WTC11 (cell line): ENCODE measurements at regions not wholly inside any gene's neighbourhood (a gene's known extent, or its start where the extent isn't known, plus 50 kb on each side); places are given as distances from the start of the nearest gene placed in this dataset.

Experiments used
- CREB1 ChIP-seq: sonication (generic); formaldehyde crosslinking; IDR thresholded peaks from 2 replicates; pipeline ENCODE4 v1.8.0; 2023; ENCODE audit warnings: mild to moderate bottlenecking, missing genetic modification reagents
- CREM ChIP-seq: sonication (generic); formaldehyde crosslinking; IDR thresholded peaks from 2 replicates; pipeline ENCODE4 v1.8.1; 2022; ENCODE audit warnings: mild to moderate bottlenecking, missing genetic modification reagents, moderate library complexity
- MXD4 ChIP-seq: fragments of 250-450 bp; sonication (Bioruptor Pico); IDR thresholded peaks from 2 replicates; pipeline ENCODE4 v1.8.0; 2021; ENCODE audit warnings: mild to moderate bottlenecking, moderate library complexity, borderline replicate concordance
- TF ChIP-seq, protein P1 (sequence below): fragments of 200-600 bp; IDR thresholded peaks from 2 replicates; pipeline ENCODE4 v1.8.0; 2022; ENCODE audit warnings: antibody characterized with exemption
- TF ChIP-seq, protein P2 (sequence below): sonication (generic); formaldehyde crosslinking; IDR thresholded peaks from 2 replicates; pipeline ENCODE4 v1.8.1; 2023; ENCODE audit warnings: mild to moderate bottlenecking, missing genetic modification reagents, moderate library complexity

DNA sequence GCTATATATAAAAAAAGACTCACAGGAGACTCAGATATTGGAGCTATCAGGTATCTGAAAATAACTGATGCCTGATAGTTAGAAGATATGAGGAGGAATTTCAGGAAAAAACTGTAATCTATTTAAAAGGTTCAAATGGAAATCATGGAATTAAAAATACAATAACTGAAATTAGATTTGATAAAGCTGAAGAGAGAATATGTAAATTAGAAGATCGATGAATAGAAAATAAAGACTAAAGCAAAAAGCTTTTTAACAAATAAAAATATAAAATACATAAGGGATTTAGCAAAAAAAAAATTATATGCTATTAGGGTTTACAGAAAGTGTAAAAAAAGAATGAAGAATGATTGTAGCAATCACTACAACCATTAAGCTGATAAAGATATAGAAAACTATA is 679.8 kb upstream of the LMCD1 start:
- TF ChIP-seq, protein P1, sequence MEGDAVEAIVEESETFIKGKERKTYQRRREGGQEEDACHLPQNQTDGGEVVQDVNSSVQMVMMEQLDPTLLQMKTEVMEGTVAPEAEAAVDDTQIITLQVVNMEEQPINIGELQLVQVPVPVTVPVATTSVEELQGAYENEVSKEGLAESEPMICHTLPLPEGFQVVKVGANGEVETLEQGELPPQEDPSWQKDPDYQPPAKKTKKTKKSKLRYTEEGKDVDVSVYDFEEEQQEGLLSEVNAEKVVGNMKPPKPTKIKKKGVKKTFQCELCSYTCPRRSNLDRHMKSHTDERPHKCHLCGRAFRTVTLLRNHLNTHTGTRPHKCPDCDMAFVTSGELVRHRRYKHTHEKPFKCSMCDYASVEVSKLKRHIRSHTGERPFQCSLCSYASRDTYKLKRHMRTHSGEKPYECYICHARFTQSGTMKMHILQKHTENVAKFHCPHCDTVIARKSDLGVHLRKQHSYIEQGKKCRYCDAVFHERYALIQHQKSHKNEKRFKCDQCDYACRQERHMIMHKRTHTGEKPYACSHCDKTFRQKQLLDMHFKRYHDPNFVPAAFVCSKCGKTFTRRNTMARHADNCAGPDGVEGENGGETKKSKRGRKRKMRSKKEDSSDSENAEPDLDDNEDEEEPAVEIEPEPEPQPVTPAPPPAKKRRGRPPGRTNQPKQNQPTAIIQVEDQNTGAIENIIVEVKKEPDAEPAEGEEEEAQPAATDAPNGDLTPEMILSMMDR: no peak
- no peak for TF ChIP-seq MXD4 (CRISPR knock-in tag)
- TF ChIP-seq, protein P2, sequence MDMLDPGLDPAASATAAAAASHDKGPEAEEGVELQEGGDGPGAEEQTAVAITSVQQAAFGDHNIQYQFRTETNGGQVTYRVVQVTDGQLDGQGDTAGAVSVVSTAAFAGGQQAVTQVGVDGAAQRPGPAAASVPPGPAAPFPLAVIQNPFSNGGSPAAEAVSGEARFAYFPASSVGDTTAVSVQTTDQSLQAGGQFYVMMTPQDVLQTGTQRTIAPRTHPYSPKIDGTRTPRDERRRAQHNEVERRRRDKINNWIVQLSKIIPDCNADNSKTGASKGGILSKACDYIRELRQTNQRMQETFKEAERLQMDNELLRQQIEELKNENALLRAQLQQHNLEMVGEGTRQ: no peak
- TF ChIP-seq CREM: no peak
- TF ChIP-seq CREB1 (CRISPR knock-in tag): no peak
